Myocyte (in vitro differentiated cells): ENCODE measurements at regions not wholly inside any gene's neighbourhood (a gene's known extent, or its start where the extent isn't known, plus 50 kb on each side); places are given as distances from the start of the nearest gene placed in this dataset.

Source experiments
- DNase-seq: peaks from one replicate; pipeline ENCODE4 v3.0.0-alpha.2; 2012; ENCODE audit warnings: low read depth

DNA sequence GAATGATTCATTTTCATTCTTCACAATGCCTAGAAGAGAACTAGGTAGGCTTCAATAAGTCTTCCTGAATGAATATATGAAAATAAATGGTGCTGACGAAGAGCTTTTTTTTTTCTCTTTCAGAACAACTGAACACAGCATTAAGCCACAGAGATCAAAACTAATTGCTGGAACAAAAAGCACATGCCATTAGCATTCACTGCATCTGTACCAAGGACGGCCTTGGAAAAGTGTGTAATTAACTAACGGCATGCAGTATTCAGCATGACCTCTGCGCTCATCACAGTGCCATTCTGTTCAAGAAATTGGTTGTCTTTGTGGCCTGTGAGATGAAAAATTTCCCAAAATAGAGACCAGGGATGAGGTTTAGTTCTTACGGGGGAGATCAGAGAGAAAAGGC lies 99.3 kb downstream of the NUDT12 start:
- DNase-seq: no peak

DNA sequence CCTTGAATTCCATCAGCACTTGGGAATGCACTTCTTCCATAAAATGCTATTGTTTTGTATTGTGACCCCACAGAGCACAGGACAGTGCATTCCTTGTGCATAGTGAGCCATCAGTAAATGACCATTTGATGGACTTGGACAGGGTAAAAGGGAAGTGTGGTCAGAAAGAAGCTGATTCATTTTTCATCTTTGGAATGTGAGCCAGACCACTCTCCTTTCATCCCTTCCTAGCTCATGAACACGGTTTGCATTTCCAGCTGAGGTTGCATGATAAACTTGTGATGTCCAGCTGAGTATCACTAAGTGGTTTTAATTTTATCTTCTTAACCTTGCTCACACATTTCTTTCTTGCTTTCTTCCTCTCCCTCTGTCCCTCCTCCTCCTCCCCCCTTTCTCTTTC lies 101.3 kb downstream of the NUDT12 start:
- DNase-seq: peak; percentile 61

DNA sequence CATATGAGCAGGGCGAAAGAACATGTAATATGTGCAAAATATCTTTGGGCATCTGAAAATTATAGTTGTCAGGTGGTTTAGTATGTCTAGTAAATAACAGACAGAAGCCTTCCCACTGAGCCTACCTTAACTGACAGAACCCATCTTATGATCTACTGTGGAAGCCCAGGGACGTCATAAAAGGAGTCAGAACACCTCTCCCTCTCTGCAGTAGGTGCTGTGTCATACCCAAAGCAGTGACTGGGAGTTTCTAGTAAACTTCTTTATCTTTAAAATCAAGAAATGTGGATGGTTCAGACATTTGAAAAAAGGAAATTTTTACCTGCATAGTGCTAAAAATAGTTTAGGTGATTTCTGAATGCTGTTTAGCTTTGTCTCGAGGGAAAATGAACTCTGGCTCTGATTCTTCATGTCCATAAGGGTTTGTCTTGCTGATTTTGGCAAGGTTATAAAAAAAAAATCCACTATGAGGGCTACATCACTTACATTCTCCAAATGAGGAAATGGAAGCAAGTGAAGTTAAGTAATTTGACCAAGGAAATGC lies 104.0 kb downstream of the NUDT12 start:
- DNase-seq: no peak

DNA sequence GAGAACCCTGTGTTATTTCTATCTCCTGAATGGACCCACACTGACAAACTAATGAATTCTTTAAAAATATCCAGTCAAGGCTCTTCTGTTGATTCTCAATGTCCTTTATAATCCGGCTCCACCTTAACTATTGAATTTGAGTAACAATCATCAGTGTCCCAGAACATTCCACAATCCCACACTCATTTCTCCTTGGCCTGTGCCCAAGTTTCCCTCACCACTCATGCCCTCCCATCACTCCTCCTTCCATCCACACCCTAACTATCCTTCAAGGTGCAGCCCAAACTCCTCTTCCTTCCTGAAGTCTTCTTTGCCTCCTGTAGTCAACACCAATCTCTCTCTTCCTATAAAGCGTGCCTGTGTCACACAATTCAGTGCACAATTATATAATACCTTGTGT lies 106.1 kb downstream of the NUDT12 start:
- DNase-seq: no peak

DNA sequence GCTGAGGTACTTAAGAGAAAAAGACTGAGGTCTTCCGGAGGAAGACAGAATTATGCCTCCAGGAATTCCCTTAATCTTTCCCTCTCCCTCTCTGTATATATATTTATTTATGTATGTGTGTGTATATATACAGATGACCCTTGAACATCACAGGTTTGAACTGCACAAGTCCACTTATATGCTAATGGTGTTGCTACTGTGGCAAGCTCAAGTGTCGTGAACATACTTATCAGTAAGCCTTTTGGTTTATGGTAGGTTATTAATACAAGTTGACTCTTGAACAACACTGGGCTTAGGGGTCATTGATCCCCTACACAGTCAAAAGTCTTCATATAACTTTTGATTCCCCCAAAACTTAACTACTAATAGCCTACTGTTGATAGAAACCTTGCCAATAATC lies 106.8 kb downstream of the NUDT12 start:
- DNase-seq: no peak

DNA sequence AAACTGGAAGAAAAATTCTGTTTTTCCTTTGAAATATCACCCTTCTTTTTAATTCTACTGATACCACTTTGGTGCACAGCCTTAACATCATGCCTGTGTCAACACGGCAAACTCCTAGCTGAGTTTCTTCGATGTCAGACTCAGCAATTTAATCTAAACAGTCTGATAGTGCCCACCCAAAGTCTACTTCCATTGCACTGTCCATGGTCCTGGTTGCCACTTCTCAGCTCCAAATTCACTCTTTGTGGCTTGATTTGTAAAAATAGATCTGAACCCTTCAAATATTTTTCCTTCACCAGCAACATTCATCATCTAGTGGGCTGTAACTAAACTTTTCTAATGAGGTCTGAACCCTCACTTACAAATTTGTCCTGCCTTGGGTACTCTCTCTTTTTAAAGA lies 107.8 kb downstream of the NUDT12 start:
- DNase-seq: peak; percentile 35

DNA sequence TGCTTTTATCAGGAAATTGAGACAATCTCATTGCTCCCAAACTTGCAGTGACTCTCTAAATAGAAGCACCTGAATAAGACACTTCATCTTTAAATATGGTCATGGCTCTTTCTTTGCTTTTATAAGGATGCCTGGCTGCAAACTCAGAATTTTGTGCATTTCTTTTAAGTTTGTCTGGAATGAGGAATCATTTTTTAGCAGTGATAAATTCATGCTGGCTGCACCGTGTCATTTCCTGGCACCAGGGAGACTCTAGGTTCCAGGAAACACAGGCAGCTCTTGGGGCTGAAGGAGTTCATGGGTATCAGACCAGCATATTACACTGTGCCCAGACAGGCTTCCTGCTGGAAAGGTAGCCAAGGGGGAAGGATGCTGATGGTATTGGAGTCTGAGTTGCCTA lies 109.9 kb downstream of the NUDT12 start:
- DNase-seq: no peak

DNA sequence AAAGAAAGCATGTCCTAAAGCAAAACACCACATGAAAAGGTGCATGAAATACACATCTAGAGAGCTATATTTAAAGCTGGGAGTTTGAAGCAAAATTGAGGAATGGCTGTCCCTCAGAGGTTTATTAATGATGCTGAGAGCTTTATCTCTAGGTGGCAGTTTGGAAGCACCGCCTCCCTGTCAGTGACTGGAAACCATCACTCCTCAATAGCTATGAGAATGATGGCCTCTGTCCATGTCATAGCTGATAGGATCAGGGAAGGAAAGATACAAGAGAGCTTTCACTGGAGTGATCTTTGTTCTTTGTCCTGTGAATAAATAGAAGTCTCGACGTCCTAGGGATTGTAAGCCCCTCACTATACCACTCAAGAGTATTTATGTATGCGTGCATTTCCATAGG lies 110.5 kb downstream of the NUDT12 start:
- no peak for DNase-seq

DNA sequence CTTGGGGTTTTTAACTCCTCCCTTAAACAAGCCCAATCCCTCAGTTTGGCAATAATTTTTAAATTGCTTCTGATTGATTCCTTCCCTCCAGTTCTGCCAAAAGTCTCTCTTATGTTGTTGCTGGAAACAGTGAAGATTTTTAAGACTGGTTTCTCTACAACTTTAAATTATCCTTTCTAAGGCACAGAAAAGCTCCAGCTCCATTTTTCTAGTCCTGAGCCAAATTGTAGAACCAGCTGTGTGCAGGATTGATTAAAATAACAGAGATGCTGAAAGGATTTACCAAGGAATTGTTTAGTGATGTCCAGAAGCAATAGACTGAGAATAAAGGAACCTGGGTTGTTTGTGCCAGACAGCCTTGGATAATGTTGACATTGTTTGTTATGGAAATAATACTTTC lies 111.3 kb downstream of the NUDT12 start:
- no peak for DNase-seq

DNA sequence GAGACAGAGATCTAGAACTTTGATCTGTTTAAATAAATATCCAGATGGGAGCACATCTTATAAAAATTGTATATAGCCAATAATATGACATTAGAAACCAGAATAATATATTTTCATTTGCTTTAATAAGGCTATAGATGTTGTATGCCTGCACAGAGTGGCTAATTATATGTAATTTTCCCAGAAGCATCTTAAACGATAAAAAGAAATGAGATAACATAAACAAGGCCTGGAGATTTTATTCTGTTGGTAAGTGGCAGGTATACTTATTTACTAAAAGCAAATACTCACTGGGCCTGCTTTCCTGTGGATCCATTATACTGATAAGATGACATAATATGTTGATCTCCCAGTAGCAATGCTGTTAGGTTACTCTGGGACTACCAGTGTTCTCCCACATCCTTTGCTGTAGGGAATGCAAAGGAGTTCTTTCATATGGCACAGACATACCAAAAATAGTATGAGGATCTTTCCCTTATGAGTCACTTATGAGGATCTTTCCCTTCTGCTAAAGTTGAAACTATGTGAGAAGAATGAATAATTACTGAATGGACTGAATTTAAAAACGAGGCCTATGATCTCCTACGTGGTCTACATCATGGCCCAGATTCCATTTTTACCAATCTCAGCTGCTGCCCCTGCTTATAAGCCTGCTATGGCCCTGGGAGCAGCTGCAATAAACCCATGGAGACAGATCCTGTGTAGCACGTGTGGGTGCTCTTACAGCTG lies 112.1 kb downstream of the NUDT12 start:
- DNase-seq: peak; percentile 87

DNA sequence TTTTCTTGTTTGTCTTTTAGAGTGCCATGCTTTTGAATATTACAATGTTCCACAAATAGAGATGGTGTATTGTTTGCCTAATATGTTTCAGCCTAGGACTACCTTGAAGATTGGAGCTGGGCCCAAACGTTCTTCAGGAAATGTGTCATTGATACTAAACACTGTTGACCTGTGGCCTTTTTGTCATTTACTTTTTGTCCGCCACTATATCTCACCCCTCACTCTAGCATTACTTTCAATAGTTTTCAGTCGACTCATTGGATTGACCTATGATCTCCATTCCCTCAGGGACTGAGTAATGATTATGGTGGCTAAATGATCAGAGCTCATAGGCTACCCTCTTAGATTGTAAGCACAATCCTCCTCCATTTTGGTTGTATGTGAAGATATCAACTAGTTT lies 115.8 kb downstream of the NUDT12 start:
- no peak for DNase-seq

DNA sequence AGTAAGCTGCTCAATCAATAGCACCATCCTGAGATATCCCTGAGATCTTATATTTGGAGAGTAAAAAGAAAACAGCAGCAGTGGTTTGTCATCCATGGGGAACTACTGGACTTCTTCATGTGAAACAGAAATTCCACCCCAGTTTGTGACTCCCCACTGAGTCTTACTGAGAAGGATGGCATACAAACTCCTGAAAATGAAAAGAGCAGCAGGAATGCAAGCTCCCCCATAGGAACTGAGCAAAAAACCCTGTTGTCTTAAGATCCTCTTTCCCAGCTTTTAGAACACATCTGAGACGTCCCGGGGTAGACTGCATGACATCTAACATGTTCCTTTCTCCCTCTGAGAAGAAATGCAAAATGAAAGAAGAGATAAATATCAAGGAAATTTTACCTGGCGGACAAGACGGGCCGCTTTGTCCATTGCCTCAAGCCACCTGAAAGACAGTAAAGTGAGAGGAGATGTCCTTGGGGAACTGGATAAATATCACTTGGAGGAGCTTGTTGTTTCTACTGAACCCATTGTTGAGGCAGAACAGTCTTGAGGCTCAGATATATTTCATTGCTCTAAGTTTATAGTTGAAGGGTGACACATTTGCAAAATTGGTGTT lies 117.1 kb downstream of the NUDT12 start:
- DNase-seq: no peak

DNA sequence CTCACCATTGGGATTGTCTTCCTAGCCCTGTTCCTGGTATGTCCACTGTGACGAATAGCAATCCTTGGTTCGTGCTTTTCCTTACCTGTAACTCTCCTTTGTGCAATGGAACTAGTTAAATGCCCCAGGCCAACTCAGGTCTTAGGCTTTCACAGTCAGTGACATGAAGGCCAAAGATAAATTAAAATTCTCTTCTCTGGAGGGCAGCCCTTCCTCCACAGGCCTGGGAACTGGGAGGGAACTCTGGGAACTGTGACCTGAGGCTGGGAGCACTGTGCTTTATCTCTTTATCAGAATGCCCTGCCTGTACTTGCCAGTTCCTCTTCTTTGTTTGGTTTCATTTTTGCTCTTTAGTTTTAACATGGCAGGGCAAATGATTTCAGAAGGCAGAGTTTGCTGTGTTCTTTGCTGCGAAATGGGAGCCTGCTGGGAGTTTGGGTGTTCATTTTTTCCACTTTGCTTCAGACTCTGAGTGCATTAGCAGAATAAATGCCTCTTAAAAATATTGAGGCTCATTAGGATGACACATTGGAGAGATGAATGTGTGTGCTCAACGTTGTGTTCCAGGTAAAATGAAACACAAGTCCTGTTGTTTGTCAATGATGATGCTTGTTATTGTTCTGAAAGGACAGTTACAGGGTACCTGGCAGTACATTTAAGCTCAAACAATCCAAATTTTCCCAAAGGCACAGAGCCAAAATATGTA lies 118.1 kb downstream of the NUDT12 start:
- no peak for DNase-seq

DNA sequence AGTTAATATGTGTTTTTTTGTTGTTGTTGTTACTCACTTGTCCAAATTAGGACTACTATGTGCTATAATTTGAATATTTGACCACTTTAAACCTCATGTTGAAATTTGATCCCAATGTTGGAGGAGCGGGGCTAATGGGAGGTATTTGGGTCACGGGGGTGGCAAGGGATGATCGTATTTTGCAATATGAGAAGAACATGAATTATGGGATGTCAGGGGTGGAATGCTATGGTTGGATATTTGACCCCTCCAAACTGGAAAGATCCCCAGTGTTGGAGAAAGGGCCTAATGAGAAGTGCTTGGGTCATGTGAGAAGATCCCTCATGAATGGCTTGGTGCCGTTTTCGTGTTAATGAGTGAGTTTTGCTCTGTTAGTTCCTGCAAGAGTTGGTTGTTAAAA lies 119.8 kb downstream of the NUDT12 start:
- no peak for DNase-seq

DNA sequence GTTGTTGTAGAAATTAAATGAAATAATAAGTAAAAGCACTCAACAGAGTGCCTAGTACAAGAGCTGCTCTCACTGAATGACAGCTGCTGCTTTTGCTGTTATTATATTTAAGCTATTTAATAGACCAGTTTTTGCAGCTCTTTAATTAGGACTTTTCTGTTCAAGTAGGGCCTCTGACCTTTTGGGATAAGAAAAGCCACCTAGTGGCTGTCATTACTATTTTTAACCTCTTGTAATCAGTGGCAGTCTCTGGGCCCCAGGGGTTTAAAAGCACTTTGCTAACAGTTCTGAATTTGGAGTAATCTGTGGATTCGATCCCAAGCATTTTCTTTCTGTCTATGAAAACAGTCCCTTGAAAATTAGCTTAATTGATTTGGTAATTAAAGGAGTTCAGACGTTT lies 121.1 kb downstream of the NUDT12 start:
- DNase-seq: no peak

DNA sequence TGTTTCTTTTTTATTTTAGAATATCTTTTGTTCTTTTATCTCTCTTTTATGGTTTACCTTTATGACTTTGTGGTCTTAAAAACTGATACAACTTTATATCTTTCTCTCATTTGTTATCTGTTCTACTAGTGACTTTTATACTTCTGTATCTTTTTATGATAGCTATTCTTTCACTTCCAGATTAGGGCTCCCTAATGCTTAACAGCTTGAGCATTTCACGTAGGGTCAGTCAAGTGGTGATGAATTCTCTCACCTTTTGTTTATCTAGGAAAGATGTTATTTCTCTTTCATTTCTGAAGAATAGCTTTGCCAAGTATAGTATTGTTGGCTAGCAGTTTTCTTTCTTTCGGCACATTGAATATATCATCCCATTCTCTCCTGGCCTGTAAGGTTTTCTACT lies 123.6 kb downstream of the NUDT12 start:
- DNase-seq: no peak

DNA sequence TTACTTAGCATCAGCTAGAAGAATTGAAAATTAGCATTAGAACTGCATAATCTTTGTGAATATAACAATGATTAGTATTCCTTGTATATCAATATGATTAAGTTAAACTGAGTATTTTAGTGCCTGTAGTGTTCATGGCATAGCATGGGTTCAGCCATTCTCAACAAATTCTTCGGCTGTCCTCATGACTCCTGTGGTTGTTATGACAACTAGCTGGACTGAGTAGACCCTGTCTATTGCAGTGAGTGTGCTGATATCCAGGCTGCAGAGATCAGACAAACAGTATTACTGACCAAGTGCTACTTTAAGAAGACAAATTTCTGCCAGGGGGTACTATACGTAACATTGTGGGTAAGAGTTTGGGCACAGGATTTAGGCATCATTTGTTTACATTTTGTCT lies 125.9 kb downstream of the NUDT12 start:
- no peak for DNase-seq

DNA sequence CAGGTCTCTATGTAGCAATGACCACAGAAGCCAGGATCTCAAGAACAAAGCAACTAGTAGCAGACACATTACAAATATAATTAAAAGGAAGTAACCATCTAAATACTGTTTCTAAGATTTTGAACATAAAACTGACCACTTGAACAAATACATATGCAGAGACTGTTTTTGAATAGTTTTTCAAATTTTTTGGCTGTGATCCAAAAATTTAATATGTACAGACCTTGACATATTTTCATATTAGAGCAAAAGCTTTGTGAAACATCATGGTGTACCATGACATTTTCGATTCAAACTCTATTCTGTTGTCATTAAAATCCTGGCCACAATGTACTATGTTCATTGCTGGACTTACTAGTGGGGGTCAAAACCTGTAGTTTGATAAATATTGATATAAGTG lies 126.5 kb downstream of the NUDT12 start:
- DNase-seq: no peak

DNA sequence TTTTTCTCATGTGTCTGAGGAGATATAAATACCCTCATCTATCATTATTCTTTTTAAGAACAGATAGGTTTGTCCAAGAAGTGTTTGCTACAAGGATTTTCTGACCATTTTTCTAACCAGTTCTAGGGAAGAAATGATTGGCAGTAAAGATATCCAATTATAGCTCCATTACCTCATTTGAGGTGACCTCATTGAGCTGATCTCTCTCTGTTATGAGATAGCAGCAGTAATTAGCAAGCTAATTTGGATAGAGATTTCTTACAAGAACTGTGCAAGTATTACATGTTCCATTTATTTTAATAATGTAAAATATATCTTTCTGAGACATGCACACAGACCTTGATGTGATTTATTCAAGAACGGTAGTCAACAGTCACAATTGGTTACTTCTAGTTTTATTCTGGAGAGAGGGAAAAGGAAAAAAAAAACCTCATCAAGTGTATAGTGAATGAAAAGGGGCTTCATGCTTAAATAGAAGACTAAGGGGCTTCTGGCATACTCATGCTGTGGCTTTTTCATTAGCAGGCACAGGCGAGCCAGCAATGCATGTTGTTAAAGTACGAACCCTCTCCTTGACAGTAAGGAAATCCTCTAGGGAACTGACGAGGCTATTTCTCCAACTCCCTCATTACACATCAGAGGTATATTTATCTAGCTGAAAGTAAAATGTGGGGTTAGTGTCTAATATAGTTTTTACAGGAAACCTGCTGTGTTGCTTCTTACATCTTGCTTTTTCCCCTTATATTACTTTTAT lies 127.3 kb downstream of the NUDT12 start:
- DNase-seq: no peak

DNA sequence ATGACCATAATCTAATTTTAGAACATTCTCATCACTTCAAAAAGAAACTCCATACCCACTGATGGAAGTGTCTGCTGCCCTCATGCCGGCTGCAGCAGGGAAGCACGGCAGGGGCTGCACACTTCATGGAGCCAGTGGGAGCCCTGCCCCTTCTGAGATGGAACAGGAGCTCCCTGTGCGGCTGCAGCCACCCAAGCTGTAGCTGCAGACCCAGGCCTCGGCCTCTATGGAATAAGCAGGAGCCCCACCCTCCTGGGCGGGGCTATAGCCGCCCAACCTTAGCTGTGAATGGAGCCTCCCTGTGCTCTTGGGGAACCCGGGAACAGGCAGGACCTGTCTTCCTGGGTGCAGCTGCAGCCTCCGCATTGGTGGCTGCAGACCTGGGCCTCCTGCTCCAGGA lies 128.5 kb downstream of the NUDT12 start:
- DNase-seq: no peak

DNA sequence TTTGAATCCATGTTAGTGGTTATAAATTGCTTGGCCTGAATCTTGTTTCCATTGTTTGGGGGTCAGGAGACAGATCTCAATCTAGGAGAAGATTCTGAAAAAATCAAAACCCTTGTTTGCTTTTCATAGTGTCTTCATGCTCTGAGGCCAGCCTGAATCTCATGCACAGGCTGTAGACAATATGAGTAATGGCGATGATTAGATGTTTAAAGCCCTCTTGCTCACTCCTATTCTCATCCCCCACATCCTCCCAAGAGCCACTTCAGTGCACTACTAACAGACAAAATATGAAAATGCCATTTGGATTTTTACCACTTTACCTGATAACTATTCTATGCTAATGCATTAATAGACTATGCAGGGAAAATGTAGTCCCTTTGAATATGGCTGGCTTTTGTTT lies 129.4 kb downstream of the NUDT12 start:
- DNase-seq: no peak

DNA sequence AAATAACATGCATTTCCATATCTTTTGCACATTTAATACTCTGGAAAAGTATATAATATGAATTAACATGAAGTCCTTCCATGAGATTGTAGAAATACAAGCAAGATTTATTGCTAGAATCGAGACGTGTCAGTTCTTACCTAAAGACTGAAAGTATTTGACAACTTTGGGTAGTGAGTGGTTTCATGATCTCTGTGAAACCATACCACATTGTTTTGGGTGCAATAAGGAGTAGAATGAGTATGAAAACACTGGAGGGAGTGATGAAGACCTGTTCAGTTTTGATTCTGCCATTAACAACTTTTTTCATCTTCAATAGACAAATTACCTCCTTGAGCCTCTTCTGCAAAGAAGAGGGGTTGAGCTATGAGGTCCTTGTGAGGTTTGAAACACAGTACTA lies 133.7 kb downstream of the NUDT12 start:
- DNase-seq: no peak
